ENCODE measurements at regions not wholly inside any gene's neighbourhood (a gene's known extent, or its start where the extent isn't known, plus 50 kb on each side); places are given as distances from the start of the nearest gene placed in this dataset.

DNA sequence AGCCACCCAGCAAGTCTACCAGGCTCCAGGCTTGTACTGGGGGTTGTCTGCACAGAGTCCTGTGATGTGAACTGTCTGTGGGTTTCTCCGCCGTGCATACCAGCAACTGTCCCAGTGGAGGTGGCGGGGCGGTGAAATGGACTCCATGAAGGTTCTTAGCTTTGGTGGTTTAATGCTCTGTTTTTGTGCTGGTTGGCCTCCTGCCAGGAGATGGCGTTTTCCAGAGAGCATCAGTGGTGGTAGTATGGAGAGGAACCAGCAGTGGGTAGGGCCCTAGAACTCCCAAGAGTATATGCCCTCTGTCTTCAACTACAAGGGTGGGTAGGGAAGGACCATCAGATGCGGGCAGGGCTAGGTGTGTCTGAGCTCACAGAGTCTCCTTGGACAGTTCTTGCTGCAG, 303.8 kb downstream of the TMEM121 start:
- dilution Hi-C loops (cut with MboI; ENCODE audit: extremely low pct_ligation_motif_present, low sequenced_read_pairs), result no loop called here
- no peak for FAIRE-seq

DNA sequence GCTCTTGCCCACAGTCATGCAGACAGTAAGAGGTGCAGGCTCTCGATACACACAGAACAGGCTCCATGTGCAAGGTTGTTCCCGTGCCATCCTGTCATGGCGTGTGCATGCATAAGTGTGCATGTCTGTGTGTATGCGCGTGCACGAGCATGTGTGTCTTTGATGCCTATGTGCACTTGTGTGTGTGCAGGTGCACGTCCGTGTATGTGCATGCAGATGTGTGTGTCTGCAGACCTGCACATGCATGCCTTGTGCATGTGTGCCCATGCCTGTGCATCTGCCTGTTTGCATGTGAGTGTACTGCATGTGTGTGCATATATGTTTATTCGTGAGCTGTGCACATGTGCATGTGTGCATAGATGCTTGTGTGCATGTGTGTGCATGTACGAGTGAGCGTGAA, 309.8 kb downstream of the TMEM121 start:
- Histone ChIP-seq H2AFZ (ENCODE audit: low read depth, low read length) (no peak overlapping the region), H3K4me1 (ENCODE audit: control insufficient read depth, extremely low read depth, insufficient read depth, low read length) (no peaks in the 10 kb centered on the region), H3K79me2 (ENCODE audit: control insufficient read depth, insufficient read depth, low read length) (no peaks in the 10 kb centered on the region), H3K4me2 (ENCODE audit: insufficient read depth, low read length) (no peak overlapping the region), H4K20me1 (replicated peaks; ENCODE audit: control insufficient read depth, extremely low read depth, insufficient read depth, low read length) (no peaks in the 10 kb centered on the region), H3K27me3 (ENCODE audit: control insufficient read depth in 2 of 2, insufficient read depth in 2 of 2, low read length in 2 of 2) (no peaks in the 10 kb centered on the region), H3K9me3 (replicated peaks; ENCODE audit: control insufficient read depth, insufficient read depth, low read length) (peaks cover 9% of the 10 kb centered on the region), H3K4me3 (replicated peaks in 1 of 3; ENCODE audit: insufficient read depth in 1 of 3, low read depth in 1 of 3, low read length in 3 of 3) (no peak overlapping the region), H3K36me3 (ENCODE audit: control insufficient read depth in 2 of 2, extremely low read depth in 1 of 2, insufficient read depth in 2 of 2, low read length in 2 of 2) (no peaks in the 10 kb centered on the region), H3K9ac (replicated peaks; ENCODE audit: extremely low read depth, insufficient read depth, low read length) (no peak overlapping the region), H3K27ac (ENCODE audit: insufficient read depth, low read depth, low read length) (no peak overlapping the region), H3K9me1 (replicated peaks; ENCODE audit: control insufficient read depth, extremely low read depth, insufficient read depth, low read length) (no peaks in the 10 kb centered on the region)
- BruUV-seq (replicated peaks), result no TSS peak
- FAIRE-seq, result no peak
- no peak for TF ChIP-seq EZH2 (IDR thresholded peaks at IDR 0.05; ENCODE audit: borderline replicate concordance, low read depth, low read length, severe bottlenecking)
- no peak for TF ChIP-seq POLR2AphosphoS5 (IDR thresholded peaks at IDR 0.05; ENCODE audit: insufficient read depth, low read depth, low read length)
- TF ChIP-seq GATA2 (IDR thresholded peaks at IDR 0.05; ENCODE audit: insufficient read depth, insufficient read length, low read depth, low read length), result no peak
- TF ChIP-seq JUN (IDR thresholded peaks at IDR 0.05; ENCODE audit: borderline replicate concordance, insufficient read depth, insufficient read length, low read depth), result no peak
- no peak for TF ChIP-seq MYC (IDR thresholded peaks at IDR 0.05; ENCODE audit: low read depth, low read length)
- no peak for TF ChIP-seq FOS (IDR thresholded peaks at IDR 0.05; ENCODE audit: borderline replicate concordance, insufficient read depth, low read length)
- no peak for TF ChIP-seq POLR2A (IDR thresholded peaks at IDR 0.05; ENCODE audit: low read depth, low read length)
- no peak for TF ChIP-seq MAX (IDR thresholded peaks at IDR 0.05; ENCODE audit: insufficient read depth, insufficient read length)
- TF ChIP-seq, protein P1, sequence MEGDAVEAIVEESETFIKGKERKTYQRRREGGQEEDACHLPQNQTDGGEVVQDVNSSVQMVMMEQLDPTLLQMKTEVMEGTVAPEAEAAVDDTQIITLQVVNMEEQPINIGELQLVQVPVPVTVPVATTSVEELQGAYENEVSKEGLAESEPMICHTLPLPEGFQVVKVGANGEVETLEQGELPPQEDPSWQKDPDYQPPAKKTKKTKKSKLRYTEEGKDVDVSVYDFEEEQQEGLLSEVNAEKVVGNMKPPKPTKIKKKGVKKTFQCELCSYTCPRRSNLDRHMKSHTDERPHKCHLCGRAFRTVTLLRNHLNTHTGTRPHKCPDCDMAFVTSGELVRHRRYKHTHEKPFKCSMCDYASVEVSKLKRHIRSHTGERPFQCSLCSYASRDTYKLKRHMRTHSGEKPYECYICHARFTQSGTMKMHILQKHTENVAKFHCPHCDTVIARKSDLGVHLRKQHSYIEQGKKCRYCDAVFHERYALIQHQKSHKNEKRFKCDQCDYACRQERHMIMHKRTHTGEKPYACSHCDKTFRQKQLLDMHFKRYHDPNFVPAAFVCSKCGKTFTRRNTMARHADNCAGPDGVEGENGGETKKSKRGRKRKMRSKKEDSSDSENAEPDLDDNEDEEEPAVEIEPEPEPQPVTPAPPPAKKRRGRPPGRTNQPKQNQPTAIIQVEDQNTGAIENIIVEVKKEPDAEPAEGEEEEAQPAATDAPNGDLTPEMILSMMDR (IDR thresholded peaks at IDR 0.05; ENCODE audit: extremely low read depth in 1 of 2, insufficient read depth in 1 of 2, low read depth in 1 of 2, low read length in 2 of 2), result no peak
- CTCF ChIA-PET, result no interaction called here
- dilution Hi-C loops (cut with MboI; ENCODE audit: extremely low pct_ligation_motif_present, low sequenced_read_pairs), result no loop called here
- intact Hi-C loops (cut with micrococcal nuclease), result no loop called here
- no peak for DNase-seq (ENCODE audit: low read depth, low spot score)
- POLR2A ChIA-PET, result no interaction called here

More for the DNA sequence above, 303.8 kb downstream of the TMEM121 start:
- H3K4me1 ChIP-seq (ENCODE audit: control insufficient read depth, extremely low read depth, insufficient read depth, low read length), result no peaks in the 10 kb centered on the region
- no peak overlapping the region for H3K9ac ChIP-seq (replicated peaks; ENCODE audit: extremely low read depth, insufficient read depth, low read length)
- CTCF ChIA-PET, result no interaction called here
- no peak overlapping the region for H2AFZ ChIP-seq (ENCODE audit: low read depth, low read length)
- no peaks in the 10 kb centered on the region for H3K9me1 ChIP-seq (replicated peaks; ENCODE audit: control insufficient read depth, extremely low read depth, insufficient read depth, low read length)
- H3K27ac ChIP-seq (ENCODE audit: insufficient read depth, low read depth, low read length), result no peak overlapping the region
- no peaks in the 10 kb centered on the region for H3K79me2 ChIP-seq (ENCODE audit: control insufficient read depth, insufficient read depth, low read length)
- BruUV-seq (replicated peaks), result no TSS peak
- TF ChIP-seq GATA2 (IDR thresholded peaks at IDR 0.05; ENCODE audit: insufficient read depth, insufficient read length, low read depth, low read length) (no peak), POLR2A (IDR thresholded peaks at IDR 0.05; ENCODE audit: low read depth, low read length) (no peak)
- H3K36me3 ChIP-seq (ENCODE audit: control insufficient read depth in 2 of 2, extremely low read depth in 1 of 2, insufficient read depth in 2 of 2, low read length in 2 of 2), result no peaks in the 10 kb centered on the region
- DNase-seq (ENCODE audit: low read depth, low spot score), result no peak
- H3K4me3 ChIP-seq (replicated peaks in 1 of 3; ENCODE audit: insufficient read depth in 1 of 3, low read depth in 1 of 3, low read length in 3 of 3), result no peak overlapping the region
- intact Hi-C loops (cut with micrococcal nuclease), result no loop called here
- no peaks in the 10 kb centered on the region for H4K20me1 ChIP-seq (replicated peaks; ENCODE audit: control insufficient read depth, extremely low read depth, insufficient read depth, low read length)
- H3K9me3 ChIP-seq (replicated peaks; ENCODE audit: control insufficient read depth, insufficient read depth, low read length), result peaks cover 2% of the 10 kb centered on the region
- no peaks in the 10 kb centered on the region for H3K27me3 ChIP-seq (ENCODE audit: control insufficient read depth in 2 of 2, insufficient read depth in 2 of 2, low read length in 2 of 2)
- POLR2A ChIA-PET, result no interaction called here
- H3K4me2 ChIP-seq (ENCODE audit: insufficient read depth, low read length), result no peak overlapping the region

All from endothelial cell of umbilical vein (primary cell).